ENCODE measurements at regions not wholly inside any gene's neighbourhood (a gene's known extent, or its start where the extent isn't known, plus 50 kb on each side); places are given as distances from the start of the nearest gene placed in this dataset.

DNA sequence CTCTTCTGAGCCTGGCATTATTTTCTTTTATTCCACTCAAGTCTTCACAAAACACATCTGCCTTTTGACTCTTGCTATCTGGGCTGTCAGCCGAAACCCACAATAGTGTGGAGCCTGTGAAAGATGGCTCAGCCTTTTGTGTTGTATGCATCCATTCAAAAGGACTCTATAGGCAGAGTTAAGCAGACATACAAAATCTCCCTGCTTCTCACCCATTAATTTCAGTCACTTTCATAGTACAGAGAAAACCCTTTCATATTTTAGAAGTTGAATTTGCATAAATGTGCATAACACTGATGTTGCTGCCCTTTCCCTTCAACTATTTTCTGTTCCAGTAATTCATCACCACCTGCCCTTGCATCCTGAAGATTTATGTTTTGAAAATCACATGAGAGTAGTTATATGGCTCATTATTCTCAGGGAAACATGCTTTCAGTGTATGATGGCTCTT is 154.6 kb downstream of the EVA1A start:
- TF ChIP-seq, protein P1, sequence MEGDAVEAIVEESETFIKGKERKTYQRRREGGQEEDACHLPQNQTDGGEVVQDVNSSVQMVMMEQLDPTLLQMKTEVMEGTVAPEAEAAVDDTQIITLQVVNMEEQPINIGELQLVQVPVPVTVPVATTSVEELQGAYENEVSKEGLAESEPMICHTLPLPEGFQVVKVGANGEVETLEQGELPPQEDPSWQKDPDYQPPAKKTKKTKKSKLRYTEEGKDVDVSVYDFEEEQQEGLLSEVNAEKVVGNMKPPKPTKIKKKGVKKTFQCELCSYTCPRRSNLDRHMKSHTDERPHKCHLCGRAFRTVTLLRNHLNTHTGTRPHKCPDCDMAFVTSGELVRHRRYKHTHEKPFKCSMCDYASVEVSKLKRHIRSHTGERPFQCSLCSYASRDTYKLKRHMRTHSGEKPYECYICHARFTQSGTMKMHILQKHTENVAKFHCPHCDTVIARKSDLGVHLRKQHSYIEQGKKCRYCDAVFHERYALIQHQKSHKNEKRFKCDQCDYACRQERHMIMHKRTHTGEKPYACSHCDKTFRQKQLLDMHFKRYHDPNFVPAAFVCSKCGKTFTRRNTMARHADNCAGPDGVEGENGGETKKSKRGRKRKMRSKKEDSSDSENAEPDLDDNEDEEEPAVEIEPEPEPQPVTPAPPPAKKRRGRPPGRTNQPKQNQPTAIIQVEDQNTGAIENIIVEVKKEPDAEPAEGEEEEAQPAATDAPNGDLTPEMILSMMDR (IDR thresholded peaks at IDR 0.05): no peak
- TF ChIP-seq POLR2AphosphoS5 (IDR thresholded peaks at IDR 0.05) (no peak), EP300 (IDR thresholded peaks at IDR 0.05) (no peak), POLR2A (IDR thresholded peaks at IDR 0.05) (no peak)

Data from upper lobe of left lung (tissue), 4 donors.